GM18499 (cell line): ENCODE measurements at regions not wholly inside any gene's neighbourhood (a gene's known extent, or its start where the extent isn't known, plus 50 kb on each side); places are given as distances from the start of the nearest gene placed in this dataset.
"Not testable (repeated sequence)": the region's sequence is repeated elsewhere in the genome, so short reads cannot be mapped to it uniquely, and the experiment has no call there.

ENCODE experiments used
- ATAC-seq: cut with Tn5 transposase; IDR thresholded peaks from one replicate; pipeline ENCODE4 v1.9.1; 2021; ENCODE audit warnings: moderate number of reproducible peaks; ENCODE audit not compliant: insufficient read depth, unreplicated experiment

DNA sequence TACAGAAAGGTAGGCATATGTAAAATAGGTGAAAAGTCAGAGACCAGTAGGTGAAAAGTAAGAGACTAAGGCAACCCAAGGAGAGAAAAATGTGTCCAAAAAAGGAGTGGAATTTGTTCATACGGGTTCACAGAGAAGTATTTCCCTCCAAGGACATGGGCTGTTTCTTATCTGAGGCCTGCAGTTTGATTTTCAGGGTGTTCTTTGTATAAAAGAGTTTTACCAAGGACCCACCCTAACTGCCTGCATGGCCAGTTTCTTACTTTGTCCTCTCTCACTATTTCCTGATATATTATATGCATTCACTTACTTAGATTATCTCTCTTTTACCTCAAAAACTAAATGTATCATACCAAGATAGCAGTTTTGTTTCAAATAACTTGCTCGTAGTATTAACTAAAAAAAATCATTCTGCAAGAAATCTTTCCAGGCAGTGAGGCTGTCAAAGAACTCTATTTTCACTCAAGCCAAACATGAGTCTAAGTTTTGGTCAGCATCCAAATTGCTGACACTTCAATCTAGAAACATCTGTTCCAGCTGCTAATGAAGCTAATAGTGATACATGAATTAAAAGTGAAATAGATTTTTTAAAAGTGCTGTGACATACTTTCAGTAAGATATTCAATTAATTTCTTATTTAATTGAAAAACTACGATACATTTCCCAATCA is 141.4 kb upstream of the SGCG start:
- ATAC-seq: no peak

DNA sequence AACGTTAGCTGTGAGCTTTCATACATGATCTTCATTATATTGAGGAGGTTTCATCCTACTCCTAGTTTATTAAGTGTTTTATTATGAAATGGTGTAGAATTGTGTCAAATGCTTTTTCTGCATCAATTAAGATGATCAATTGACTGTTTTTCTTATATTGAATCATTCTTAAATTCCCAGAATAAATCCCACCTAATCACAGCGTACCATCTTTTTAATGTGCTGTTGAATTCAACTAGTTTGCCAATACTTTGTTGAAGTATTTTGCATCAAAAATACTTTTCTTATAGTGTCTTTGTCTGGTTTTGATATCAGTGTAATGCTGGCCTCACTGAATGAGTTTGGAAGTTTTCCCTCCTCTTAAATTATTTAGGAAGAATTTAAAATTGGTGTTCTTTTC is 138.6 kb upstream of the SGCG start:
- no peak for ATAC-seq

GRCh38 chr13:23044906-23045305 is 135.9 kb upstream of the SGCG start:
- ATAC-seq: no peak

GRCh38 chr13:23050126-23050525 is 130.7 kb upstream of the SGCG start:
- ATAC-seq: no peak

- not testable (repeated sequence) for ATAC-seq
Measured at GRCh38 chr13:23053711-23054110, 127.1 kb upstream of the SGCG start.

DNA sequence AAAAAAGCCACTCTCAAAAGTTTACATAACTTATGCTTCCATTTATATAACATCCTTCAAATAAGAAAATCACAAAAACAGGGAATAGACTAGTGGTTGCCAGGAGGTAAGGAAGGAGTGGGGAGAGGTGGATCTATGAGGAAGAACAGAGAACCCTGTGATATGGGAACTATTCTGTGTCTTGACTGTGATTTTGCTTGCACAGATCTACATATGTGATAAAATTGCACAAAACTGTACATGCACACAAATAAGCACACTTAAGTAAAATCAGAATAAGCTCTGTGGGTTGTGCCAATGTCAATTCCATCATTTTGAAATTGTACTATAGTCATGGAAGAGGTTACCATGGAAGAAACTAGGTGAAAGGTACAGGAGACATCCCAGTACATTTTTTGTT is 121.6 kb upstream of the SGCG start:
- ATAC-seq: no peak

- no peak for ATAC-seq
Measured at GRCh38 chr13:23060959-23061358, 119.8 kb upstream of the SGCG start.

GRCh38 chr13:23067129-23067528 is 113.7 kb upstream of the SGCG start:
- no peak for ATAC-seq

DNA sequence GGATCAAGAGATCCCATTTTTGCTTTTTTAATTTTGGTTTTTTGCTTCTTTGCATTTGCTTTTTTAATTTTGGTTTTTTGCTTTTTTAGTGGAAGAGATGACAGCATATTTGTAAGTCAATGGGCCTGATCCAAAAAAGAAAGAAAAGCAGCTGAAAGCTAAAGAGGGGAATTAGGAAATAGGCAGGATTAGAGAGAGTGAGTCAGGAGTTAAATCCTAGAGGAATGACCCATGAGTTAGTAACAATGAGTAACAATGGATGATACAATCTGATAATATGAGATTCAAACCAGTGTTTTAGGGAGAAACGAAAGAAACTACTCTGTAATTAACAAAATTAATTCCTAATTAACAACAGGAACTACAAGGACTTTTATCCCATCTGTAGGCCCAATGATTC is 111.2 kb upstream of the SGCG start:
- ATAC-seq: no peak

DNA sequence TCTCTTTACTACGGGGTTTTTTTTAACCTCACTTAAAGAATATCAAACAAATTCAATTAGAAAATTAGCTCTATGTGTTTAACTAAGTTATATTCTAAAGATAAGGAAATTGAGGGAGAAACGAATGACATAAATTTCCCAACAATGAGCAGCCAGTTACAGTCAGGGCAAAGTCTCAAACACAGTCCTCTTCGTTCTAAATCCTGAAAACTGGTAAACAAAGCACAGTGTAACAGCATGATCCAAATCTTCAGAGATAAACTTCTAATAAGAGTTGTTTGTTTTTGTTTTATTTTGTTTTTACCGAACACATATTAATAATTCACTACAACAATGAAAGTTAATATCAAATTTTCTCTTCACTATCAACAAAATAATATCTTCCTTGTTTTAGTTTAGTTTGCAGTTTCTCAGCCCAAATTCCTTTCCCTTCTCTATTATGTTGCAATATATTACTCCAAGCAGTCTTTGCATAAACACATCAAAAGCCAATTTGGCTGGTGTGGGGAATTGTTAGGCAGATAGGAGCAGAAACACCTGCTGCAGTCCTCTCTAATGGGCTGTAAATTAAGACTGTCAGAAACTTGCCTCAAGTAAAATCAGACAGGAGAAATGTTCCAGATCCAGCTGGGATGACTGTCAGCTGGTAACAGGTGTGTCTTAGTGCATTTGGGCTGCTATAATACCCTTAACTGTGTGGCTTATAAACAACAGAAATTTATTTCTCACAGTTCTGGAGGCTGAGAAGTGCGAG is 106.5 kb upstream of the SGCG start:
- no peak for ATAC-seq

DNA sequence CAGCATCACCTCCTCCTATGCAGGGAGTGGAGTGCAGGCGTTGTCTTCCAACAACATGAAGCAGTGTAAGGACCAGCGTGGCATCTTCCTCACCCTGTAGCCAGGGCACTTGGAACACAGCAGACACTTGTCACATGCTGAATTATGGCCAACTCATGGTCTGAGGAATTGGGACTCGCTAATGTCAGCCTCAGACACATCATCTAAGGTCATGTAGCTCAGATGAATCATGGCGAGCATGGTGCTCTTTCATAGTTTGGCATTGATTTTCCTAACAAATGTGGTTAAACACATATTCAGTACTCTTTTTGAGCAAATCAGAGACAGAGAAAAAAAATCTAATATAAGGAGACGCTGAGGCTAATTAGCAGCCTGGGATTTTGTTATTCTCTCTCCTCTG is 99.6 kb upstream of the SGCG start:
- no peak for ATAC-seq

- ATAC-seq: no peak
Measured at GRCh38 chr13:23081901-23082300, 98.9 kb upstream of the SGCG start.

GRCh38 chr13:23086968-23087623 is 93.7 kb upstream of the SGCG start:
- no peak for ATAC-seq

DNA sequence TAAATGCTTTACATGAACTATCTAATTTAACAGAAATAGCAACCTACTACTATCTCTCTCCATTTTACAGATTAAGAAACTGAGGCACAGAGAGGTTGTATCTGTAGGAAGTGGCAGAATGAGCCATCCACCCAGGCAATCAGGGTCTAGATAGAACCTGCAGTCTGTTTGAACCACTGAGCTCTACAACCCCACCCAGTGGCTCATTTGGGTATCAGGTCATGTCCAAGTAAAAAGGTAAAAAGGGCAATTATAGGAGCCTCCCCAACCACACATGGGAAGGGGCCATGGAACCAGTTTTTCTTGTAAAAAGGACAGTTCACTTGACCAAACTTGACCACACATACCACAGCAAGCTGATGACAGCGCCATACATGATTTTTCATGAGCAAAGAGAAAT is 92.9 kb upstream of the SGCG start:
- ATAC-seq: no peak

DNA sequence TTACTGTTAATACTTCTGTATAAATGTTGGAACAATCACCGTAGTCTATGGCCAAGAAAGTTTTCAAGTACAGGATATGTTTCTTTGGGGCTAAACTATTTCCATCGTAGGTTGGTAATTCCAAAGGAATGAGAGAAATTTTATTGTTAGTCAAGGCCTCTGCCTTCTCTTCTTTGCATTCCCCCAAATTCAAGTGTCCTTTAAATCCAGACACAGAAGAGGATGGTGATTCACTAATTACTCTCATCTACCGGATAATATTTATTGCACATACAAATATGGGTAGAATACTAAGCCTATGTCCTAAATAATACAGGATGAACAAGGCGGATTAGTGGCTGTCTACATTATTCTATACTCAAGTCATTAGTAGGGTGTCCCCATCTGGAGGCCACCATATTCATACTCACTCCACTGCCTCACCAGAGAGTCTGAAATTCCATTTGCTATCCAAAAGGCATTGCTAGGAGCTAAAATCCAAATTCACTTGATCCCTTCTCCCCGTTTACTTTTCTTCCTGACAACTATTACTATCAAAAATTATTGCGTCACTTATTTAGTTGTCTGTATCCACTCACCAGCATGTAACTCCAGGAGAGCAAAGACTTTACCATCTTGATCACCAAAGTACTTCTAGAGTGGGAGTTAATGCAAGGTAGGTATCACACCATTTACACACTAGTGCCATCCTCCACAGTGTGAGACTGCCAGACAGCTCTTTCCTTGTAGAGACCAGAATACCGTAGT is 82.4 kb upstream of the SGCG start:
- ATAC-seq: no peak

GRCh38 chr13:23105051-23105450 is 75.7 kb upstream of the SGCG start:
- no peak for ATAC-seq

DNA sequence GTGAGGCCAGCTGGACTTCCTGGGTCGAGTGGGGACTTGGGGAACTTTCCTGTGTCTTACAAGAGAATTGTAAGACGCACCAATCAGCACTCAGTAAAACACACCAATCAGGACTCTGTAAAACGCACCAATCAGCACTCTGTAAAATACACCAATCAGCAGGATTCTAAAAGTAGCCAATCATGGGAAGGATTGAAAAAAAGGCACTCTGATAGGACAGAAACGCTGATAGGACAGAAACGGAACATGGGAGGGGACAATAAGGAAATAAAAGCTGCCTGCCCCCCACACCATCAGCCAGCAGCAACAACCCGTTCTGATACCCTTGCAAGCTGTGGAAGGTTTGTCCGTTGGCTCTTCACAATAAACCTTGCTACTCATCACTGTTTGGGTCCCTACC is 73.1 kb upstream of the SGCG start:
- ATAC-seq: no peak

DNA sequence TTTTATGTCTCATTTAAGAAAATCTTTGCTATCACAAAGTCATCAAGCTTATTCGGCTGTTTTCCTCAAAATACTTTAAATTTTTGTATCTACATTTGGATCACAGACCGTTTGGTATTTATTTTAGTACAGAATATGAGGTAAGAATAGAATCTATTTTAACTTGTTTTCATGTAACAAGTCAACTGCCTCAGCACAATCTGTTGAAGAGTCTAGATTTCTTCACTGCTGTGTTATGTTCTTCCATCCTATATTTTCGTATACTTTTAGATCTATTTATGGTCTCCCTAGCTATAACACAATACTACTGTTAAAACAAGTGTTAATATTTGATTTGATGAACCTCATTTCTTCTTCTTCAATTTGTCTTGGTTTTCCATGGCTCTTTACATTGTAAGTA is 61.6 kb upstream of the SGCG start:
- no peak for ATAC-seq

- ATAC-seq: not testable (repeated sequence)
Measured at GRCh38 chr13:23127540-23127939, 53.2 kb upstream of the SGCG start.

DNA sequence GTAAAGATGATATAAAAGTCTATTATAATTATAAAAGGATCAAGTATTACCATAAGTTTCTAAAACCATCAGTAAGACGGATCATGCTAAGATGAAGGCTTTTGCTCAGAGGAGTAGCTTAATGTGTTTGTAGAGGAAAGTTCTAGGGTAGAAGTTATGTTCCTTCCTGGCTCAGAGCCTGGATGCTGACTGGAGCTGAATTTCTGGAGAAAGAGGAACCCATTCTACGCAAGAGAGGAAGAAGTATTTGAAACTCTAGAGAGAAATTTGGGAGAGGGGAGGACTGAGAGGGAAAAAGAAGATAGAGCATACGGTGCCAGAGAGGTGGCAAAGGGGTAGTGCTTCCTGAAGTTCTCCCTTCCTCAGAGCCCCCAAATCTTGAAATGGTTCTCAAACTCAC is 51.4 kb upstream of the SGCG start:
- ATAC-seq: no peak
